H1 (cell line): ENCODE measurements at regions not wholly inside any gene's neighbourhood (a gene's known extent, or its start where the extent isn't known, plus 50 kb on each side); places are given as distances from the start of the nearest gene placed in this dataset.

Experiments used
- EP300 ChIP-seq, 2 experiments: IDR thresholded peaks; 1 replicate in 1 of 2; 2 replicates in 1 of 2; pipeline ENCODE4 v1.6.1; 2011 to 2012; ENCODE audit warnings: low read depth in 2 of 2, low read length in 2 of 2, mild to moderate bottlenecking in 2 of 2, borderline replicate concordance in 1 of 2, inconsistent platforms in 1 of 2, moderate library complexity in 1 of 2
- GABPA ChIP-seq: IDR thresholded peaks from 2 replicates; pipeline ENCODE4 v1.6.1; 2011; ENCODE audit warnings: mild to moderate bottlenecking, low read length, moderate library complexity, borderline replicate concordance; ENCODE audit not compliant: insufficient read depth
- RFX5 ChIP-seq: IDR thresholded peaks from 2 replicates; pipeline ENCODE4 v1.6.1; 2011; ENCODE audit warnings: low read depth, low read length, improper control_type of control experiment, borderline replicate concordance
- TAF1 ChIP-seq: IDR thresholded peaks from 2 replicates; pipeline ENCODE4 v1.6.1; 2011; ENCODE audit warnings: mild to moderate bottlenecking, low read depth, low read length
- USF2 ChIP-seq: IDR thresholded peaks from 2 replicates; pipeline ENCODE4 v1.6.1; 2011; ENCODE audit warnings: low read length, improper control_type of control experiment
- TF ChIP-seq, protein P1 (sequence below): fragments of 300-600 bp; sonication (generic); IDR thresholded peaks from 2 replicates; pipeline ENCODE4 v1.7.1; 2012; ENCODE audit warnings: low read length, moderate library complexity, mild to moderate bottlenecking, inconsistent platforms; ENCODE audit not compliant: insufficient replicate concordance
- TF ChIP-seq, protein P2 (sequence below): IDR thresholded peaks from 2 replicates; pipeline ENCODE4 v1.6.1; 2011; ENCODE audit warnings: low read depth, mild to moderate bottlenecking, low read length; ENCODE audit not compliant: insufficient read depth

- TF ChIP-seq, protein P1, sequence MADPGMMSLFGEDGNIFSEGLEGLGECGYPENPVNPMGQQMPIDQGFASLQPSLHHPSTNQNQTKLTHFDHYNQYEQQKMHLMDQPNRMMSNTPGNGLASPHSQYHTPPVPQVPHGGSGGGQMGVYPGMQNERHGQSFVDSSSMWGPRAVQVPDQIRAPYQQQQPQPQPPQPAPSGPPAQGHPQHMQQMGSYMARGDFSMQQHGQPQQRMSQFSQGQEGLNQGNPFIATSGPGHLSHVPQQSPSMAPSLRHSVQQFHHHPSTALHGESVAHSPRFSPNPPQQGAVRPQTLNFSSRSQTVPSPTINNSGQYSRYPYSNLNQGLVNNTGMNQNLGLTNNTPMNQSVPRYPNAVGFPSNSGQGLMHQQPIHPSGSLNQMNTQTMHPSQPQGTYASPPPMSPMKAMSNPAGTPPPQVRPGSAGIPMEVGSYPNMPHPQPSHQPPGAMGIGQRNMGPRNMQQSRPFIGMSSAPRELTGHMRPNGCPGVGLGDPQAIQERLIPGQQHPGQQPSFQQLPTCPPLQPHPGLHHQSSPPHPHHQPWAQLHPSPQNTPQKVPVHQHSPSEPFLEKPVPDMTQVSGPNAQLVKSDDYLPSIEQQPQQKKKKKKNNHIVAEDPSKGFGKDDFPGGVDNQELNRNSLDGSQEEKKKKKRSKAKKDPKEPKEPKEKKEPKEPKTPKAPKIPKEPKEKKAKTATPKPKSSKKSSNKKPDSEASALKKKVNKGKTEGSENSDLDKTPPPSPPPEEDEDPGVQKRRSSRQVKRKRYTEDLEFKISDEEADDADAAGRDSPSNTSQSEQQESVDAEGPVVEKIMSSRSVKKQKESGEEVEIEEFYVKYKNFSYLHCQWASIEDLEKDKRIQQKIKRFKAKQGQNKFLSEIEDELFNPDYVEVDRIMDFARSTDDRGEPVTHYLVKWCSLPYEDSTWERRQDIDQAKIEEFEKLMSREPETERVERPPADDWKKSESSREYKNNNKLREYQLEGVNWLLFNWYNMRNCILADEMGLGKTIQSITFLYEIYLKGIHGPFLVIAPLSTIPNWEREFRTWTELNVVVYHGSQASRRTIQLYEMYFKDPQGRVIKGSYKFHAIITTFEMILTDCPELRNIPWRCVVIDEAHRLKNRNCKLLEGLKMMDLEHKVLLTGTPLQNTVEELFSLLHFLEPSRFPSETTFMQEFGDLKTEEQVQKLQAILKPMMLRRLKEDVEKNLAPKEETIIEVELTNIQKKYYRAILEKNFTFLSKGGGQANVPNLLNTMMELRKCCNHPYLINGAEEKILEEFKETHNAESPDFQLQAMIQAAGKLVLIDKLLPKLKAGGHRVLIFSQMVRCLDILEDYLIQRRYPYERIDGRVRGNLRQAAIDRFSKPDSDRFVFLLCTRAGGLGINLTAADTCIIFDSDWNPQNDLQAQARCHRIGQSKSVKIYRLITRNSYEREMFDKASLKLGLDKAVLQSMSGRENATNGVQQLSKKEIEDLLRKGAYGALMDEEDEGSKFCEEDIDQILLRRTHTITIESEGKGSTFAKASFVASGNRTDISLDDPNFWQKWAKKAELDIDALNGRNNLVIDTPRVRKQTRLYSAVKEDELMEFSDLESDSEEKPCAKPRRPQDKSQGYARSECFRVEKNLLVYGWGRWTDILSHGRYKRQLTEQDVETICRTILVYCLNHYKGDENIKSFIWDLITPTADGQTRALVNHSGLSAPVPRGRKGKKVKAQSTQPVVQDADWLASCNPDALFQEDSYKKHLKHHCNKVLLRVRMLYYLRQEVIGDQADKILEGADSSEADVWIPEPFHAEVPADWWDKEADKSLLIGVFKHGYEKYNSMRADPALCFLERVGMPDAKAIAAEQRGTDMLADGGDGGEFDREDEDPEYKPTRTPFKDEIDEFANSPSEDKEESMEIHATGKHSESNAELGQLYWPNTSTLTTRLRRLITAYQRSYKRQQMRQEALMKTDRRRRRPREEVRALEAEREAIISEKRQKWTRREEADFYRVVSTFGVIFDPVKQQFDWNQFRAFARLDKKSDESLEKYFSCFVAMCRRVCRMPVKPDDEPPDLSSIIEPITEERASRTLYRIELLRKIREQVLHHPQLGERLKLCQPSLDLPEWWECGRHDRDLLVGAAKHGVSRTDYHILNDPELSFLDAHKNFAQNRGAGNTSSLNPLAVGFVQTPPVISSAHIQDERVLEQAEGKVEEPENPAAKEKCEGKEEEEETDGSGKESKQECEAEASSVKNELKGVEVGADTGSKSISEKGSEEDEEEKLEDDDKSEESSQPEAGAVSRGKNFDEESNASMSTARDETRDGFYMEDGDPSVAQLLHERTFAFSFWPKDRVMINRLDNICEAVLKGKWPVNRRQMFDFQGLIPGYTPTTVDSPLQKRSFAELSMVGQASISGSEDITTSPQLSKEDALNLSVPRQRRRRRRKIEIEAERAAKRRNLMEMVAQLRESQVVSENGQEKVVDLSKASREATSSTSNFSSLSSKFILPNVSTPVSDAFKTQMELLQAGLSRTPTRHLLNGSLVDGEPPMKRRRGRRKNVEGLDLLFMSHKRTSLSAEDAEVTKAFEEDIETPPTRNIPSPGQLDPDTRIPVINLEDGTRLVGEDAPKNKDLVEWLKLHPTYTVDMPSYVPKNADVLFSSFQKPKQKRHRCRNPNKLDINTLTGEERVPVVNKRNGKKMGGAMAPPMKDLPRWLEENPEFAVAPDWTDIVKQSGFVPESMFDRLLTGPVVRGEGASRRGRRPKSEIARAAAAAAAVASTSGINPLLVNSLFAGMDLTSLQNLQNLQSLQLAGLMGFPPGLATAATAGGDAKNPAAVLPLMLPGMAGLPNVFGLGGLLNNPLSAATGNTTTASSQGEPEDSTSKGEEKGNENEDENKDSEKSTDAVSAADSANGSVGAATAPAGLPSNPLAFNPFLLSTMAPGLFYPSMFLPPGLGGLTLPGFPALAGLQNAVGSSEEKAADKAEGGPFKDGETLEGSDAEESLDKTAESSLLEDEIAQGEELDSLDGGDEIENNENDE, result no peak
- TF ChIP-seq RFX5, result no peak
- no peak for TF ChIP-seq USF2
- no peak for TF ChIP-seq GABPA
- TF ChIP-seq, protein P2, sequence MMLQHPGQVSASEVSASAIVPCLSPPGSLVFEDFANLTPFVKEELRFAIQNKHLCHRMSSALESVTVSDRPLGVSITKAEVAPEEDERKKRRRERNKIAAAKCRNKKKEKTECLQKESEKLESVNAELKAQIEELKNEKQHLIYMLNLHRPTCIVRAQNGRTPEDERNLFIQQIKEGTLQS, result no peak
- TF ChIP-seq TAF1, result no peak
- no peak for TF ChIP-seq EP300 (IDR thresholded peaks at IDR 0.05; ENCODE audit: borderline replicate concordance in 1 of 2, low read depth in 2 of 2, low read length in 2 of 2)
- TF ChIP-seq, all 59 proteins: peak for 0
These were observed 629.8 kb upstream of the CDH18 start (continued) for GRCh38 chr5:20617841-20618240.
